ENCODE measurements at regions not wholly inside any gene's neighbourhood (a gene's known extent, or its start where the extent isn't known, plus 50 kb on each side); places are given as distances from the start of the nearest gene placed in this dataset.

DNA sequence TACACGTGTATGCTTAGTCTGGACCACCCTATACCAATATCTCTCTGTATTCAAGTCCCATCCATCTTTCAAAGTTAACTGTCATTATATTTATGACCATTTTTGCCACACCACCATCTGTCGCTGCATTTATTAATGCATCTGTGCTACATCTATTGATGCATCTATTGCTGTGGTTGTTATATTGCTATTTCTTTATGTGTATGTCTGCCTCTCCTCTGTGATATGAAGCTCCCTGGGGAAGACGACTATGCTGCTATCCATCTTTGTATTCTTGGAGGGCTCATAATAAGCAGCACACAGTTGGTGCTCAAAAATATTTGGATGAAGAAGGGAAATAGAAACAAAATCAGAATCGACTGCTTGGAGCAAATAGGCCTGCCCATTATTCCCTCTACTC, 357.6 kb downstream of the RPS29 start:
- no peak for DNase-seq (ENCODE audit: low read depth)

DNA sequence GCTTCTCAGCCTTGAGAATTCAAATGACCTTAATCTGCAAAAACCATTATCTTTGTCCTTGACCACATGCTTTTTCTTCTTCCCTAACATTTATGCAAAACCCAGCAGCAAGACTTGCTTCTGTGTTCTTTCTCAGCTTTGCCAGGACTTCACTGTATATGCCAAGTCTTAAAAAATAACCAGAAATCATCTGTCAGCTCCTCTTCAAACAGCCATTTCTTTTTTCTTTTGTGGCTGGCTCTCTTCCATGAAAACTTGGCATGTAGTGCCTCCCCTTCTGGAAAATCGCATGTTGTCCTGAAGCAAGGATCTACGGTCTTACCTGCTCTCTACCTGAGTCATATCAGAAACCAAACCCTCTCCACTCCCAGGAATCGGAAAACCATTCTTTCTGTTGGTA, 364.9 kb downstream of the RPS29 start:
- DNase-seq (ENCODE audit: low read depth): no peak

DNA sequence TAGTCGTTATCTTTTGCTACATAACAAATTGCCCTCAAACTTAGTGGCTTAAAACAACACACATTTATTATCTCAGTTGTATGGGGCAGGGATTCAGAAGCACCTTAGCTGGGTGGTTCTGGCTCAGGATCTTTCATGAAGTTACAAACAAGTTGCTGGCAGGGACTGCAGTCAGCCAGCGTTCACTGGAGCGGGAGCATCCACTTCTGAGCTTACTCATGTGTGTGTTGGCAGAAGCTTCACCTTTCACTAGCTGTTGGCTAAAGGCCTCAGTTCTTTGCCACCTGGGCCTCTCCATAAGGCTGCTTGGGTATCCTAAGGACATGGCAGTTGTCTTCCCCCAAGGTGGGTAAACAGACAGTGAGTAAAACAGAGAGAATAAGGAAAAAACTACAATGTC, 365.7 kb downstream of the RPS29 start:
- DNase-seq (ENCODE audit: low read depth): no peak

DNA sequence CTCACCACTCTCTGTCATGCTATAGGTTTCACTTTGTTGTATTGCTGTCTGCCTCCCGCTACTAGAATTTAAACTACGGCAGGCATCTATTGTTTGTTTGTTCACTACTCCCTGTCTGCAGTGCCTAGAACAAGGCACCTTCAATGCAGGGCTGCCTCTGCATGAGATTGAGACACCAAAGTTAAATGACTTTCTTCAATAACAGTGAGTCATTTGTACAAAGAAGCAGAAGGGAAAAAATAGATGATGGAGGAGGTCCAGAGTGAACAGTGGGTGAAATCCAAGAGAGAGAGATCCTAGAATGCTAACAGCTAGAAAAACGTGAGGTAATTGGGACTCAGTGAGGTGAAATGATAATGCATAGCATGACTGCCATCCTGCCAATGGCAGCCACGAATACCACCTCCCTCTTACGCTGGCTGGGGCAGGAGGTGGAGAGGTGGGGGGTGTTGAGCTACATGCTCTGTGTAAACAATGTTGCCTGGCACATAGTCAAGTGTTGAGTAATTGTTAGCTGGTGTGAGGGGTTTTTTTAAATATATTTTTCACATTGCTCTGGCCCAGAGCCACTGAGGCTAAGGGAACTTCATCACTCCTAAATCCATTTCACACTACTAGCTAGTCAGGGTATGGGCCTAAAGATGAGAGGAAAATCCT, 367.6 kb downstream of the RPS29 start:
- DNase-seq (ENCODE audit: low read depth): no peak

- DNase-seq (ENCODE audit: low read depth): no peak
These were observed 373.5 kb downstream of the RPS29 start for GRCh38 chr14:49212721-49213120.

GRCh38 chr14:49209416-49209815, 376.8 kb downstream of the RPS29 start:
- DNase-seq (ENCODE audit: low read depth): no peak

- DNase-seq (ENCODE audit: low read depth): no peak
These were observed 379.4 kb downstream of the RPS29 start for GRCh38 chr14:49206828-49207227.

GRCh38 chr14:49203676-49204075, 382.5 kb downstream of the RPS29 start:
- DNase-seq (ENCODE audit: low read depth): no peak

- no peak for DNase-seq (ENCODE audit: low read depth)
These were observed 387.0 kb downstream of the RPS29 start for GRCh38 chr14:49199159-49199558.

- DNase-seq (ENCODE audit: low read depth): no peak
These were observed 389.9 kb downstream of the RPS29 start for GRCh38 chr14:49196327-49196726.

GRCh38 chr14:49194067-49194466, 392.1 kb downstream of the RPS29 start:
- no peak for DNase-seq (ENCODE audit: low read depth)

- no peak for DNase-seq (ENCODE audit: low read depth)
These were observed 392.7 kb downstream of the RPS29 start for GRCh38 chr14:49193332-49194065.

- no peak for DNase-seq (ENCODE audit: low read depth)
These were observed 394.8 kb downstream of the RPS29 start for GRCh38 chr14:49191380-49191779.

- no peak for DNase-seq (ENCODE audit: low read depth)
These were observed 396.8 kb downstream of the RPS29 start for GRCh38 chr14:49189375-49189774.

DNA sequence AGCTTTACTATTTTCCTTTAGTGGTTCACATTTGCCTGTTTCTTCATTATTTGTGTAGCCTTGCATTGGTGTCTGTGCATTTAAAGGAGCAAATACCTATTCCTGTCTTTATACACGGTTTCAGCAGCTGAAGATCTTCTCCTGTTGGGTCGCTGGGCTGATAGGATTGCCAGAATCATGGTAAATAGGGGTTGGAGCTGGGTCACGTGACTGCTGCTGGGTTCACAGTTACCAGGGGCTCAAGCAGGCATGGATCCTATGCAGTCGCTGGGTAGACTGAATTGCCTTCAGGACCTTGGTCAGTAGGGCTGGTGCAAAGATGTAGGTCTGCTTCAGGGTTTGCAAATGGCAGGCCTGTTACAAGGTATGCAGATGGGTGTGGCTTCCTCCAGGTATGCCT, 398.4 kb downstream of the RPS29 start:
- no peak for DNase-seq (ENCODE audit: low read depth)

GRCh38 chr14:49173765-49174373, 412.3 kb downstream of the RPS29 start:
- DNase-seq (ENCODE audit: low read depth): peak; percentile 65

- DNase-seq (ENCODE audit: low read depth): no peak
These were observed 422.1 kb downstream of the RPS29 start for GRCh38 chr14:49164074-49164473.

GRCh38 chr14:49160983-49161382, 425.2 kb downstream of the RPS29 start:
- no peak for DNase-seq (ENCODE audit: low read depth)

DNA sequence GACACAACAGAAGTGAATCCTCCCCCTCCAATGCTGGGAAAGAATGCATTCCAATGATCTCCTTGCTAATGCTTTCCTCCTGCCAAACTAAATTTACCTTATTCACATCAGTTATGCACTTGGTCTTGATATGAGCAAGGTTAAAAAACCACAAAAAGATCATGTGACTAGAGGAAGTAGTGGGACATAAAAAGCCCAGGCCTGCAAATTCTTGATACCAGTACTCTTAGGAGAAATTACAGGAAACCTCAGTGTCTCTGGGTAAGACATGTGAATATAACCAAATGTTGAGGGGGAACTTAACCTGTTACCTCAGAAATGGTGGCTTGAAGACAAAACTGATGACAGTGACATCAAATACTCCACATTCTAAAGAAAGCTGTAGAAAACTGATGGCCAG, 427.1 kb downstream of the RPS29 start:
- no peak for DNase-seq (ENCODE audit: low read depth)

DNA sequence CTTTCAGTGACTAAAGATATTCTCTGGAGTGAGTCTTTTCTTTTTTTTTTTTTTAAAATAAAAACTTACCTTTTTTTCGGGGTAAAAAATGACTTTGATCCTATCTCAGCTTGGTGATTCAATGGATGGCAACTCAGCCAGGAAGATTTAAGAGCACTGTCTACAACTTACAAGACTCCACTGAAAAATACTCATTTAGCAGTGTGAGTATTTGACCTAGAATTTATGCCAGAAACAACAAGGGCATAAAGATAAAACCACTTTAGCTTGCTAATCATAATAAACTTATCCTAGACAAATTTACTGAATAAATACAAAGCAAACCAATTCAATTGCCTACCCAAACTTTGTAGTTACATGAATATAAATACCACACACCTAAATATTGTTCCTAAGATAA, 446.6 kb downstream of the RPS29 start:
- no peak for DNase-seq (ENCODE audit: low read depth)

- no peak for DNase-seq (ENCODE audit: low read depth)
These were observed 451.2 kb downstream of the RPS29 start for GRCh38 chr14:49134940-49135339.

DNA sequence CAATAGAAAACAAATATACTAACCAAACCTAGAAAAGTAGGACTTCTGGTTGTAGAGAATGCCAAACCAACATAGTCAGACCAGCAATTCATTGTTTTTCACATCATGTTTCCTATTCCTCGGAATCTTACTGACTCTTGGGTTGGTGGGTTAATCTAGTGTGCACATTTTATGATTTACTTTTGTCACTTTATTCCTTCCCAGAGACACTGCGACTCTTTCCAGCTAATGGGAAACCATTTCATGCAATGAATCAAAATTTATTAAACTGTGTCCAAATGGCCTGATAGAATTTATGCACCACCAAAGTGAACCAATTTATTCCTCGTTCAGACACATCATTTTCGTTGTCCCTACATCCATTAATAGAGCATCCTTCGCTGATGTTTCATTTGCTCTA, 464.9 kb downstream of the RPS29 start:
- no peak for DNase-seq (ENCODE audit: low read depth)

DNA sequence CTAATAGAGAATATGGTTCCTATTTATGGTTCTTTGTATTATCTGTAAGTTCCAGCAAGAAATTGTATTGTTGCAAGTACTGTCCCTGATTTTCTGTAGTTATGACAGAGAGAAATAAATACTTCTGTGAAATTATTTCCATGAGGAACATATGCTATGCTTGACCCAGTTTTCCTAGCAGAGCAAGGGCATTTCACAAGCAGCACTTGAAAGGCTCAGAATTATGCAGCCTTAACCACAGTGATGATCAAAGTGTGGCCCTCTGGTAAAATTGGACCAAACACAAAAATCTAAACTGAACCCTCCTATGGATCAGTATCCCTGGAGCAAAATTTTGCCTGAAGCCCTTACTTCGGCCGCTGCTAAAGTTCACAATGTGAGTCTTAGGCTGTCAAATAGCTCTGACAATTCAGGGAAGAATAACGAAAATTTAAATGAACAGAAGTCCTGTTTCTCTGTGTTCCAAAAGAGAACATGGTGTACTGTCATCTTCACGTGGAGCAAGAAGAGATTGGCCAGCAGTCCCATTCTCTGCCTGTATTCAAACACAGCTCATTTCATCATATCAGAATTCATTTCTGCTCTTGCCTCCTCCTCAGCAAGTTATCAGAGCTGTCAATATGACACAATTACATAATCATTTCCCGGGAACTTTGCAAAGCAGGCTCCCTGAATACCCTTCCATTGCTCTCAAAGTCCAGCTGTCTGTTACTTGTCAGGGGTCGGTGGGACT, 471.9 kb downstream of the RPS29 start:
- no peak for DNase-seq (ENCODE audit: low read depth)

All from ELR (cell line).